NOMO-1 (cell line): ENCODE measurements at regions not wholly inside any gene's neighbourhood (a gene's known extent, or its start where the extent isn't known, plus 50 kb on each side); places are given as distances from the start of the nearest gene placed in this dataset.
"Not testable (repeated sequence)": the region's sequence is repeated elsewhere in the genome, so short reads cannot be mapped to it uniquely, and the experiment has no call there.

Experiments
- DNase-seq, 2 experiments: peaks; one replicate each; lab custom pipeline; 2025; ENCODE audit not compliant: unreplicated experiment in 2 of 2; lab: John Stamatoyannopoulos, UW

DNA sequence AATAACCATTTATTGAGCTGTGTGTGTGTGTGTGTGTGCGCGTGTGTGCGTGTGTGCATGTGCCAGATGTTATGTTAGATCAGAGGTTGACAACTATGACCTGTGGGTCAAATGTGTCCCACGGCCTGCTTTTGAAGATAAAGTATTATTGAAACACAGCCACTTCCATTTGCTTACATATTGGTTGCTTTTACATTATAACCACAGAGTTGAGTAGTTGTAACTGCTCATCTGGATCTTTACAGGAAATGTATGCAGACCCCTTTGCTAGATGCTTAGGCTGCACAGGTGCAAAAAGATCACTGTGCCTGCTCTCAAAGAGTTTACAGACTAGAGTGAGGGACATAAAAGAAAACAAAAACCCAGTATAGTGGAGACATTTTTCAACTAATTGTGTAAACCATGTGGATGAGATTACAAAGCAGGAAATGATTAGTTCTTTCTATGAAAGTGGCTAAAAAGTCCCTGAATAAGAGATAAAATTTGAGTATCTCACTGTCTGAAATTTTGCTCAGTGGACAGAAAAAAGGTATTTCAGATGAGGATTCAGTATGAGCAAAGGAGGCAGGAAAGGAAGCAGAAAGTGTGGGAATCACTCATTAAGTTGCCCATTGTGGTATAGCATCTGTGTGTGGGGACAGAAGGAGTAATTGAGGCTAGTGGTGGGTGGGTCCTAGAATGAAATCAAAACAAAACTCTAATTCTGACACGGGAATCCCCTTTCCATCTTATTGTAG lies 188.4 kb downstream of the PAH start:
- DNase-seq: no peak

DNA sequence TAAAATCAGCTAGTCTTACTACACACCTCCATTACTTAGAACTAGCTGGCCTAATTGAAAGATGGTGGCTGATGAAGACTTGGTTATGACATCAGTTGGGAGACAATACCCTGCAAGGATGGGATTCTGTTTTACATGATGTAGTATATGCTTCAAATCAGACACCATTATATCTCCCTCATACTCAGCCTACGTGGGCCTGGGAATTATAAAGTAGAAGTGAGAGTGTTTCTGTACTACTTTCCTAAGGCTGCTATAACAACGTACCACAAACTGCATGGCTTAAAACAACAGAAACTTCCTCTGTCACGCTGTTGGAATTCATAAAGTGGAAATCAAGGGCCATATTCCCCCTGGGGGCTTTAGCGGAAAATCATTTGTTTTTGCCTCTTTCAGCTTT lies 190.4 kb downstream of the PAH start:
- no peak for DNase-seq

DNA sequence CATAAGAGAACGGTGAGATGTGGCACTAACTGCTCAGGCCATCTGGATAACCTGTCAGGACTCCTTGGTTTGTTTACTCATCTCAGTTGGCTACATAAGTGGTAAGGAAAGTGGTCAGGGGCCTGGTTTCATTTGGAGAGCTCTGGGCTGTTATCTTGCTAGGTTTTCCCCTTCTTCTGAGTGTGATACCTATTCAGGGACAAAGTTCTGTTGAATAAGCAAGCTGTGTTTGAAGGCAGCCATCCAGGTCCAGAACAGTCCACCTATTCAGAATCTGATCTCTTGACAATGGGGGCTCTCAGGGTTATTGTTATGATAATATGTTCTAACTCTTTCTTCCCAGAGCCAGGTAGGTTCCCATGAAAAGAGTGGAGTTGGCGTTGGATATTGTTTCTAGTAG lies 194.9 kb downstream of the PAH start:
- no peak for DNase-seq

GRCh38 chr12:102708108-102708507 lies 208.9 kb downstream of the PAH start:
- no peak for DNase-seq

DNA sequence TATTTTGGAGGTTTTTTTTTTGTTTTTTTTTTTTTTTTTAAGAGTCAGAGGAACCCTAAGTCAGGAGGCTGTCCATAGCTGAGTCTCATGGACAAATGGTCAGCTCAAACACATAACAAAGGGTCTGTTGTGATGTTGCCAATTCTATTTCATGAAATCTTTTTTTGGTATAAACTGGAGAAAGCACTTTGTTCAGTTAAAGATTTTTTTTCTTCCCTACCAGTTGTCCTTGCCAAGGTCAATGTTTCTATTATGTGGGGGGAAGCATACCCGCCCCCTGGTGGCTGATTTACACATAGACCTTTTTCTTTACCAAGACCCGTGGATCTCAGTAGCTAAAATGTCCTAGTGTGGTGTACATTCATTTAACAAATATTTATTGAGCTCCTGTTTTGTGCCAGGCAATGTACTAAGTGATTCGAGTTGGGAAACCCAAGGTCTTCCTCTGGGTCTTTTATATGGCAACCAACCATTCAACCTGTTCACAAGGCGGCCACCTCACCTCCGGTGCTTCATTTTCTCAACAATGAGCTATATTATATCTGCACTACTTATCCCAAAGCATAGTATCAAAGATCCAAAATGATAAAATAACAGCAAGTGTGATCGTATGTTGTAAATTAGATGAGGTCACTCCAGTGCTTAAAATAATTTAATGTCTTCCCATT lies 214.5 kb downstream of the PAH start:
- peak; percentile 4 to 25 for DNase-seq

DNA sequence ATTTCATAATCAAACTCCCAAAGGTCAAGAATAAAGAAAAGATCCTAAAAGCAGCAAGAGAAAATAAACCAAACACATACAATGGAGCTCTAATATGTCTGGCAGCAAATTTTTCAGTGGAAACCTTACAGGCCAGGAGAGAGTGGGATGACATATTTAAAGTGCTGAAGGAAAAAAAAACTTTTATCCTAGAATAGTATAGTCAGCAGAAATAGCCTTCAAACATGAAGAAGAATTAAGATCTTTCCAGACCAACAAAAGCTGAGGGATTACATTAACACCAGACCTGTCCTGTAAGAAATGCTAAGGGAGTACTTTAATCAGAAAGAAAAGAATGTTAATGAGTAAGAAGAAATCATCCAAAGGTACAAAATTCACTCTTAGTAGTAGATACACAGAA lies 215.7 kb upstream of the IGF1 start:
- no peak for DNase-seq

GRCh38 chr12:102694903-102695302 lies 214.5 kb upstream of the IGF1 start:
- no peak for DNase-seq

GRCh38 chr12:102691773-102692555 lies 211.6 kb upstream of the IGF1 start:
- no peak for DNase-seq

GRCh38 chr12:102690253-102690652 lies 209.9 kb upstream of the IGF1 start:
- DNase-seq: no peak

DNA sequence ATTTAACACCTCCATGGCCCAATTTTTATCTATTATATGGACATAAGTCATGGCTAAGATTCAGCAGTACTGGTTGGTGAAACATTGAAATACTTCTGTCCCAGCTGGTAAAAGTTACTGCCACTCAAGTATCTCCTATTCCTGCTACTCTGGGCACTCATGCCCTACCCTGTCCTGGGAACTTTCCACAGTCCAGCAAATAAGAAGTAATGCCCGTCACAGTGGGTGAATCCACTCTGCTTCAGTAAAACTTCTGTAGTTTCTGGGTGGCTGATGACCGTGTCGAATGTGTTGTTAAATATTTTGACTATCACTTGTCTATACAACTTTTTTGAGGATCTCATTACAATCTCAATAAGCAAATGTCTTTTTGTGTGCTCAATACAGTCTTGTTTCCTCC lies 209.3 kb upstream of the IGF1 start:
- DNase-seq: no peak

DNA sequence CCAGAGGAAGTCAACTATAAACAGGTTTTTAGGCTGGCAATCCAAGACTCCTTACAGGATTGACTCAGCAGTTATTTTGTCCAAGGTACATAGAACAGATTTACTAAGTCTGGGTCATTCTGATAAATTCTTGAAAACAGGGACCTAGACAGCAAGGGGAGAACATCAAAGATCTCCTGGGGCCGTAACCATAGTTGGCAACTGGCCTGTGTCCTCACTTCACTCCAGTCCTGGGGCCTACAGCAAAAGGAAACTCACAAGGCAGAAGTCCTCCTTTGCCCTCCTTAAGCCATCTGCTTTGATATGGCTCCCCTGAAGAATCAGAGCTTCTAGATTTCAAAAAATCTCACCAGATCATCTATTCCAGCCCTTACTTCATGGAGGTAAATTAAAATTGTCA lies 207.2 kb upstream of the IGF1 start:
- DNase-seq: no peak

GRCh38 chr12:102685841-102686240 lies 205.5 kb upstream of the IGF1 start:
- no peak for DNase-seq

DNA sequence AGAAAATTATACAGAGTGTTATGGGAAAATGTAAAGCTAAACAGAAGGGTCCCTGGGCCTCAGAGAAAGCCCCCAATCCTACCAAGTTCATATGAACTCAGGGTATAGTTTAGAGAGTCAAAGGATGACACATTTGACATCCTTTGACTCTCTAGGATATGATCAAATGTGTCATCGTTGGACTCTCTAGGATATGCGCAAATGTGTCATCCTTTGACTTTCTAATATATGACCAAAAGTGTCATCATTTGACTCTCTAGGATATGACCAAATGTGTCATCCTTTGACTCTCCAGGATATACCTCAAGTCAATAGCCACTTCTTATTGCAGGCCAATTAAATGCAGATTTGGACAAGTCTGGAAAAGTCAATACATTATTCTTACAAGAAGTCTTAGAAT lies 204.8 kb upstream of the IGF1 start:
- no peak for DNase-seq

DNA sequence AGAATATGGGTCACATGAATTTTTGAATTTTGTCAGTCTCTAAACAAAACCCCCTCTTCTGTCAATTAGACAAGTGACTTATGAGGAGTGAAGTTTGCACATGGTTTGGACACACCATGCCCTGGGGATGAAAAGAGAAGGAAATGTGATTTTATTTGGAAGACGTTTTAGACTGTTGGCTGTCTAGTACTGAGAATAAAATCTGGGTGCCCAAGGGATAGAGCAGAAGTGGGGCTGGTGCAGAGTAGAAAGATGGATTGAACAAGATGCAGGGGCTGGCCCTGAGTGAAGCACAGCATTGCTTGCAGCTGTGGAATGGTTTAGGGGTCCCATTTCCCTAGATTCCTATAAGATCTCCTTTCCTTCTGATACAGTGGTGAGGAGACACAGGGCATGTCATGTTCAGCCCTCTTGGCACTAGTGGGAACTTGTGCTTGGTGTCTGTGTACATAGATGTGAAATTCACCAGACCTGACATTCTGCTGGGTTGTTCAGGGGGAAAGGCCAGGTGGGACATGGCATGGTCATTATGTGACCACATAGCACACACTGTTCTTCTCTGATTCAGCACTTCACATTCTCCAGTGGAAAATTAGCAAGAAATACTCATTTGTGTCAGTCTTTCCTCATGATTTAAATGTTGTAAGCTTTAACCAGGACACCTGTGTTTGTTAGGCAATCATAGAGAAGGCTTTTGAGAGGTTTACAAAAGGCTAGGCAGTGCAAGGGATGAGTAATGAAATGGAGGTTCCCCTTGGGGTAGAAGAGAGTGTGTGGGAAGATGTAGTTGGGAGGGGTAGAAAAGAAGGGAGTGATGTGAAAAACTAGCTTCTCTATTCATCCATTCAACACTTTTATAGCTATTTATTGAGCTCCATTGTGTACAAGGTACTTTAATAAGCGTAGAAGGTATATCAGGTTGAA lies 202.3 kb upstream of the IGF1 start:
- no peak for DNase-seq

DNA sequence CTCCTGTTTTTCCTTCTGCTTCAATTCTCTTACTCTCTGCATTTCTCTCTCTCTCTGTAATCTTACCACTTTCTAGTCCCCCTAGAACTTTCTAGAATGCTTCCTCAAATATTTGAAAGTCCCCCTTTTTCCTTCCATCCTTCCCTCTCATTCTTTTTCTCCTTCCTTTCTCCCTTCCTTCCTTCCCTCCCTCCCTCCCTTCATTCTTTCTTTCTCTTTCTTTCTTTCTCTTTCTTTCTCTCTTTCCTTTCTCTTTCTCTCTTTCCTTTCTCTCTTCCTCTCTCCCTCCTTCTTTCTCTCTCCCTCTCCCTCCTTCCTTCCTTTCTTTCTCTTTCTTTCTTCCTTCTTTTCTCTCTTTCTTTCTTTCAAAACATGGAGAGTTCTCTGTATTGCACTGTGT lies 201.4 kb upstream of the IGF1 start:
- no peak for DNase-seq

GRCh38 chr12:102681309-102681708 lies 200.9 kb upstream of the IGF1 start:
- DNase-seq: no peak

DNA sequence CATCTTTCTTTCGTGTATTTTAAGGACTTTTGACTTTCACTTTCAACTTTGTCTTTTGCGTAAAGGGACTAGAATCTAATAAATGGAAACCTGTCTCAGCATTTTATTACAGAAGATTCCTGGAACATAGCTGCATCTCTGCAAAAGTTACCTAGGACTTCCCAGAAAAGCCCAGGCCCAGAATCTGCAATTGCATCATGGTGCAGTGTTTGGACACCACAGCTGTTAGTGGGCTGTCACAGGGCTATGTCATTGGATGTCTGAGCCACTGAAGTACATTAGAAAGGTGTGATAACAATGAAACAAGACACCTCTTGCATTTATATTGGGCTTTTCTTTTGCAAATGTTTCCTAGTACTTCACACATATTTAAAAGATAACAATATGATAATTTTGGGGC lies 199.9 kb upstream of the IGF1 start:
- DNase-seq: no peak

DNA sequence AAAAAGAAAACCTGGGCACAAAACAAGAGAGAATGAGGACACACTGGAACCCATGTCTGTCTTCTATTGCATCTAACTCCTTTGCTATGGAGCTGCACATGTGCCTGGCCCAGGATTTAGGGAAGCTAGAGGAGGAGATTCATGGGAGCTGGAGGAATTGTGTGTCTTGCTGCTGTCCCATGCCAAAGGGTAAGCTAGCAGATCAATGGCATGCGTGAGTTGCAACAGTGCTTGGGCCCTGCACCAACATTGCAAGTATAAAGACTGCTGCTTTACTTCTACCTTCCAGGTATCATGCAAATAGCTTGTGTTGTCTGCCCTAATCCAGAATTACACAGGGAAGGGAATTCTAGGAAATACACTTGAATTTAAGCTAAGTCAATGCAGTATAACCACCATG lies 196.4 kb upstream of the IGF1 start:
- DNase-seq: no peak

DNA sequence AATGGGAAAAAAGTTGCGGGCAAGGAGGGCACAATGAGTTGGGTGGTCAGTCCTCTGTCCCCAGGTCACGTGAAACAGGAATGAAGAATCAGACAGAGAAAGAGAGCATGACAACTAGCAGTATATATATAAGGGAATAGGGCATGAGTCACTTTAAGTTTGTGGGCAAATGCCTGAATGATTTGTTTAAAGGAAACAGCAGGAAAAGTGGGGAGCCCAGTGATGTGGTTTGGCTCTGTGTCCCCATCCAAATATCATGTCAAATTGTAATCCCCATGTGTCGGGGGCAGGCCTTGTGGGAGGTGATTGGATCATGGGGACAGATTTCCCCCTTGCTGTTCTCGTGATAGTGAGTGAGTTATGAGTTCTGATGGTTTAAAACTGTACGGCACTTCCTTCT lies 195.3 kb upstream of the IGF1 start:
- no peak for DNase-seq

- DNase-seq: no peak
Measured at GRCh38 chr12:102673606-102674005, 193.2 kb upstream of the IGF1 start.

DNA sequence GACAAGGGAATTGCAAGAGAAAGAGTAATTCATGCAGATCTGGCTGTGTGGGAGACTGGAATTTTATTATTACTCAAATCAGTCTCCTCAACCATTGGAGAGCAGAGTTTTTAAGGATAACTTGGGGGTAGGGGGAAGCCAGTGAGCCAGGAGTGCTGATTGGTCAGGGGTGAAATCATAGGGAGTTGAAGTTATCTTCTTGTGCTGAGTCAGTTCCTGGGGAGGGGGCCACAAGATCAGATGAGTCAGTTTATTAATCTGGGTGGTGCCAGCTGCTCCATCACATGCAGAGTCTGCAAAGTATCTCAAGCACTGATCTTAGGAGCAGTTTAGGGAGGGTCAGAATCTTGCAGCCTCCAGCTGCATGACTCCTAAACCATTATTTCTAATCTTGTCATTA lies 191.8 kb upstream of the IGF1 start:
- not testable (repeated sequence) for DNase-seq
